ENCODE measurements at regions not wholly inside any gene's neighbourhood (a gene's known extent, or its start where the extent isn't known, plus 50 kb on each side); places are given as distances from the start of the nearest gene placed in this dataset.

DNA sequence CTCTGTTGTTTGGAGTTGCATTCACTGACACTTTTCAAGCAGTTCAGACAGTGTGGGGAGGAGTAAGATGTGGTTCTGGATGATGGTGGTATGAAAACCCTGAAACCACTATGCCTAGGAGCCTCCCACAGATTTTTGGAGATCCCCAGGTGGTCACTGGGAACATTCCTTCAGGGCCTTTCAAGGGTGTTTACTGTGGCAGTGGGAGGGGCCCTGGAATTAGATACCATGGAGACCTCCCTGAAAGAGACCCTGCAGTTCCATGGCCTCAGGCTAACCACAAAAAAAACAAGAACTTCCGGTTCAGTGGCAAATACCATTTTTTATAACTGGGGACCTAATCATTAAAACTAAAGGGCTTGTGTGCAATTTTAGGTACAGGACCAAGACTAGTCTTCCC, 79.9 kb downstream of the TMEM100 start:
- no peaks in the 10 kb centered on the region for H3K79me2 ChIP-seq (ENCODE audit: control insufficient read depth, insufficient read depth, low read length)
- H3K36me3 ChIP-seq (ENCODE audit: control insufficient read depth in 2 of 2, extremely low read depth in 1 of 2, insufficient read depth in 2 of 2, low read length in 2 of 2), result no peaks in the 10 kb centered on the region
- no peak overlapping the region for H2AFZ ChIP-seq (ENCODE audit: control insufficient read depth, low read length)
- DNase-seq (ENCODE audit: low read depth, low spot score), result no peak
- dilution Hi-C loops (cut with MboI; ENCODE audit: extremely low pct_ligation_motif_present, low sequenced_read_pairs), result no loop called here
- no peak overlapping the region for H3K27ac ChIP-seq (ENCODE audit: control insufficient read depth, insufficient read depth, low read length)
- no peaks in the 10 kb centered on the region for H3K9me3 ChIP-seq (ENCODE audit: control insufficient read depth, low read depth, low read length)
- no peak overlapping the region for H3K4me3 ChIP-seq (ENCODE audit: control insufficient read depth in 2 of 3, extremely low read depth in 1 of 3, insufficient read depth in 2 of 3, low read depth in 1 of 3, low read length in 3 of 3)
- FAIRE-seq, result no peak
- H4K20me1 ChIP-seq (ENCODE audit: control insufficient read depth, extremely low read depth, insufficient read depth, low read length), result no peaks in the 10 kb centered on the region
- no peak overlapping the region for H3K9ac ChIP-seq (ENCODE audit: control insufficient read depth, extremely low read depth, insufficient read depth, low read length)
- TF ChIP-seq EZH2 (IDR thresholded peaks at IDR 0.05; ENCODE audit: low read length) (no peak), CTCF (optimal IDR thresholded peaks at IDR 0.05 in 1 of 3, IDR thresholded peaks at IDR 0.05 in 1 of 3, conservative IDR thresholded peaks at IDR 0.05 in 1 of 3; ENCODE audit: extremely low read depth in 1 of 3, insufficient read depth in 2 of 3, low read length in 3 of 3) (no peak)
- no peaks in the 10 kb centered on the region for H3K9me1 ChIP-seq (ENCODE audit: control insufficient read depth, extremely low read depth, insufficient read depth, low read length)
- H3K4me2 ChIP-seq (ENCODE audit: control insufficient read depth, extremely low read depth, insufficient read depth, low read depth, low read length), result no peak overlapping the region
- no peaks in the 10 kb centered on the region for H3K27me3 ChIP-seq (ENCODE audit: control insufficient read depth, extremely low read depth, insufficient read depth, low read length)
- no peaks in the 10 kb centered on the region for H3K4me1 ChIP-seq (ENCODE audit: control insufficient read depth, extremely low read depth, insufficient read depth, low read length)

GRCh38 chr17:55641676-55642081, 81.0 kb downstream of the TMEM100 start:
- H3K9me3 ChIP-seq (ENCODE audit: control insufficient read depth, low read depth, low read length), result no peaks in the 10 kb centered on the region
- H3K79me2 ChIP-seq (ENCODE audit: control insufficient read depth, insufficient read depth, low read length), result no peaks in the 10 kb centered on the region
- no peak overlapping the region for H2AFZ ChIP-seq (ENCODE audit: control insufficient read depth, low read length)
- dilution Hi-C loops (cut with MboI; ENCODE audit: extremely low pct_ligation_motif_present, low sequenced_read_pairs), result no loop called here
- no peak overlapping the region for H3K4me3 ChIP-seq (ENCODE audit: control insufficient read depth in 2 of 3, extremely low read depth in 1 of 3, insufficient read depth in 2 of 3, low read depth in 1 of 3, low read length in 3 of 3)
- peak; percentile 9 for DNase-seq (ENCODE audit: low read depth, low spot score)
- no peak for FAIRE-seq
- H3K4me2 ChIP-seq (ENCODE audit: control insufficient read depth, extremely low read depth, insufficient read depth, low read depth, low read length), result no peak overlapping the region
- H3K9ac ChIP-seq (ENCODE audit: control insufficient read depth, extremely low read depth, insufficient read depth, low read length), result no peak overlapping the region
- no peaks in the 10 kb centered on the region for H3K27me3 ChIP-seq (ENCODE audit: control insufficient read depth, extremely low read depth, insufficient read depth, low read length)
- peak; percentile 57 to 81 (median 65) for TF ChIP-seq CTCF (optimal IDR thresholded peaks at IDR 0.05 in 1 of 3, IDR thresholded peaks at IDR 0.05 in 1 of 3, conservative IDR thresholded peaks at IDR 0.05 in 1 of 3; ENCODE audit: extremely low read depth in 1 of 3, insufficient read depth in 2 of 3, low read length in 3 of 3)
- no peak for TF ChIP-seq EZH2 (IDR thresholded peaks at IDR 0.05; ENCODE audit: low read length)
- H4K20me1 ChIP-seq (ENCODE audit: control insufficient read depth, extremely low read depth, insufficient read depth, low read length), result no peaks in the 10 kb centered on the region
- no peak overlapping the region for H3K27ac ChIP-seq (ENCODE audit: control insufficient read depth, insufficient read depth, low read length)
- no peaks in the 10 kb centered on the region for H3K9me1 ChIP-seq (ENCODE audit: control insufficient read depth, extremely low read depth, insufficient read depth, low read length)
- no peaks in the 10 kb centered on the region for H3K4me1 ChIP-seq (ENCODE audit: control insufficient read depth, extremely low read depth, insufficient read depth, low read length)
- no peaks in the 10 kb centered on the region for H3K36me3 ChIP-seq (ENCODE audit: control insufficient read depth in 2 of 2, extremely low read depth in 1 of 2, insufficient read depth in 2 of 2, low read length in 2 of 2)

Measured in keratinocyte (primary cell).